ENCODE measurements at regions not wholly inside any gene's neighbourhood (a gene's known extent, or its start where the extent isn't known, plus 50 kb on each side); places are given as distances from the start of the nearest gene placed in this dataset.
A peak's percentile ranks its signal among the peaks of the same experiment; 100 is the strongest.

DNA sequence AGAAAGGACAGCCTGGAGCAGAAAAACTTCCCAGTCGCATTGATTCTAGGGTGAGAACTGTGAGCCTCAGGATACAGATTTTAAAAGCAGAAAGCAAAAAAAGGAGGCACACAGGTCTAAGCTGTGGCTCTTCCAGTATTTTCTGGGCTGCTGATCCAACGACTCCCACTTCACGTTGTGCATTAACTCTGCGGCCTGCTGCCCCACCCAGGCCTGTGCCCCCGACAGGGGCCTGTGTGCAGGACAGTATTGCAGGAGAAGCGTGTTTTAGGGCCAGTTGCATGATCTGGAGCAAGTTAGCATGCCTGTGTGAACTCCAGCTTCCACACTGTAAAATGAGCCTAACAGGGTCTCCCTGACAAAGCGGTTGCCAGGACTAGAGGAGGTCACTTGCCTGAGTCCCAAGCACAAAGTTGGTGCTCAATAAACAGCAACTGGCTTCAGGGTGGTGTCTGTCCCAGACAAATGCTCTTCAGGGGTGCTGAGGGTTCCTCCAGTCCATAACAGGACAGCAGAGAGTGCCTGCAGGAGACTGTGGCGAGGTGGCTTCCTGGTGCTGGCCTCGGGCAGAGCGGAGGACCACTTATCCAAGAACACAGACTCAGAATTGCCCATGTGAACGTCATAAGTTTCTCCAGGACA is 66.8 kb upstream of the RAB4A start:
- Histone ChIP-seq H3K4me3 (ENCODE audit: low read depth, low read length) (no peak overlapping the region), H3K27ac (ENCODE audit: low read depth, low read length) (no peak overlapping the region), H3K27me3 (ENCODE audit: control insufficient read depth, insufficient read depth, low read length) (peaks cover 2% of the 10 kb centered on the region), H3K9me3 (ENCODE audit: control insufficient read depth, insufficient read depth, low read length) (peaks cover 7% of the 10 kb centered on the region)
- CTCF ChIA-PET = no interaction called here
- DNase-seq (ENCODE audit: low read depth, low spot score) = no peak
- TF ChIP-seq, protein P1, sequence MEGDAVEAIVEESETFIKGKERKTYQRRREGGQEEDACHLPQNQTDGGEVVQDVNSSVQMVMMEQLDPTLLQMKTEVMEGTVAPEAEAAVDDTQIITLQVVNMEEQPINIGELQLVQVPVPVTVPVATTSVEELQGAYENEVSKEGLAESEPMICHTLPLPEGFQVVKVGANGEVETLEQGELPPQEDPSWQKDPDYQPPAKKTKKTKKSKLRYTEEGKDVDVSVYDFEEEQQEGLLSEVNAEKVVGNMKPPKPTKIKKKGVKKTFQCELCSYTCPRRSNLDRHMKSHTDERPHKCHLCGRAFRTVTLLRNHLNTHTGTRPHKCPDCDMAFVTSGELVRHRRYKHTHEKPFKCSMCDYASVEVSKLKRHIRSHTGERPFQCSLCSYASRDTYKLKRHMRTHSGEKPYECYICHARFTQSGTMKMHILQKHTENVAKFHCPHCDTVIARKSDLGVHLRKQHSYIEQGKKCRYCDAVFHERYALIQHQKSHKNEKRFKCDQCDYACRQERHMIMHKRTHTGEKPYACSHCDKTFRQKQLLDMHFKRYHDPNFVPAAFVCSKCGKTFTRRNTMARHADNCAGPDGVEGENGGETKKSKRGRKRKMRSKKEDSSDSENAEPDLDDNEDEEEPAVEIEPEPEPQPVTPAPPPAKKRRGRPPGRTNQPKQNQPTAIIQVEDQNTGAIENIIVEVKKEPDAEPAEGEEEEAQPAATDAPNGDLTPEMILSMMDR (IDR thresholded peaks at IDR 0.05; ENCODE audit: low read depth, low read length) = no peak
- POLR2A ChIA-PET = no interaction called here

GRCh38 chr1:229204921-229205777 is 65.8 kb upstream of the RAB4A start:
- CTCF ChIA-PET = interaction anchor here (1.3 kb wide), 1 partner anchor 22 kb away, joined by 7 read pairs; no protein-coding TSS in a partner anchor
- Histone ChIP-seq H3K9me3 (ENCODE audit: control insufficient read depth, insufficient read depth, low read length) (peaks cover 7% of the 10 kb centered on the region), H3K27ac (ENCODE audit: low read depth, low read length) (peak overlapping the region; percentile 61), H3K4me3 (ENCODE audit: low read depth, low read length) (no peak overlapping the region), H3K27me3 (ENCODE audit: control insufficient read depth, insufficient read depth, low read length) (peaks cover 2% of the 10 kb centered on the region)
- POLR2A ChIA-PET = no interaction called here
- DNase-seq (ENCODE audit: low read depth, low spot score) = peak; percentile 50
- TF ChIP-seq, protein P1 (IDR thresholded peaks at IDR 0.05; ENCODE audit: low read depth, low read length) = no peak

DNA sequence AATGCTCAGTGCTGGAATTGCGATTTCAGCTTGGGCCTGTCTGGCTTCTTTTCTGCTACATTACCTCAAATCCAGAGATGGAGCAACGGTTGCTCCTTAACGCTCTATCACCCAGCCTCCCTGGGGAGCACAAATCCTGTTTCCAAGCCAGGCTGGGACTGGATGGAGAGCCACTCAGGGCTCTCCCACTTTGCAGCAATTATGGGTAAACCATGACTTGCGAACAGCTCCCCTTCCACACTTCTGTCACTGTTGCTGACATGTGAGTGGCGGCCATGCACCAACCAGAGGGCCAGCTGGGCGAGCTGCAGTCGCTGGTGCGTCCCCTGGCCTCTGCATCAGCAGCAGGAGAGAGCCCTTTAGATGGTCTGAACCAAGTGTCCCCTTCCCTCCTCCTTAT is 65.1 kb upstream of the RAB4A start:
- peaks cover 2% of the 10 kb centered on the region for H3K27me3 ChIP-seq (ENCODE audit: control insufficient read depth, insufficient read depth, low read length)
- H3K4me3 ChIP-seq (ENCODE audit: low read depth, low read length) = no peak overlapping the region
- POLR2A ChIA-PET = no interaction called here
- H3K9me3 ChIP-seq (ENCODE audit: control insufficient read depth, insufficient read depth, low read length) = peaks cover 7% of the 10 kb centered on the region
- CTCF ChIA-PET = interaction anchor here (1.3 kb wide), 1 partner anchor 22 kb away, joined by 7 read pairs; no protein-coding TSS in a partner anchor
- no peak for DNase-seq (ENCODE audit: low read depth, low spot score)
- H3K27ac ChIP-seq (ENCODE audit: low read depth, low read length) = no peak overlapping the region
- TF ChIP-seq, protein P1 (IDR thresholded peaks at IDR 0.05; ENCODE audit: low read depth, low read length) = no peak

- Histone ChIP-seq H3K4me3 (ENCODE audit: low read depth, low read length) (no peak overlapping the region), H3K27ac (ENCODE audit: low read depth, low read length) (no peak overlapping the region), H3K27me3 (ENCODE audit: control insufficient read depth, insufficient read depth, low read length) (no peaks in the 10 kb centered on the region), H3K9me3 (ENCODE audit: control insufficient read depth, insufficient read depth, low read length) (peaks cover 7% of the 10 kb centered on the region)
- CTCF ChIA-PET = no interaction called here
- DNase-seq (ENCODE audit: low read depth, low spot score) = no peak
- POLR2A ChIA-PET = no interaction called here
- TF ChIP-seq, protein P1 (IDR thresholded peaks at IDR 0.05; ENCODE audit: low read depth, low read length) = no peak
Measured at GRCh38 chr1:229207916-229208315, 63.0 kb upstream of the RAB4A start.

- H3K4me3 ChIP-seq (ENCODE audit: low read depth, low read length) = no peak overlapping the region
- H3K9me3 ChIP-seq (ENCODE audit: control insufficient read depth, insufficient read depth, low read length) = peaks cover 7% of the 10 kb centered on the region
- DNase-seq (ENCODE audit: low read depth, low spot score) = no peak
- ChIA-PET POLR2A (no interaction called here), CTCF (no interaction called here)
- peak overlapping the region; percentile 85 for H3K27ac ChIP-seq (ENCODE audit: low read depth, low read length)
- H3K27me3 ChIP-seq (ENCODE audit: control insufficient read depth, insufficient read depth, low read length) = no peaks in the 10 kb centered on the region
- TF ChIP-seq, protein P1 (IDR thresholded peaks at IDR 0.05; ENCODE audit: low read depth, low read length) = no peak
Measured at GRCh38 chr1:229208481-229208880, 62.4 kb upstream of the RAB4A start.

Data from AG04450 (cell line).